ENCODE measurements at regions not wholly inside any gene's neighbourhood (a gene's known extent, or its start where the extent isn't known, plus 50 kb on each side); places are given as distances from the start of the nearest gene placed in this dataset.

- Histone ChIP-seq H3K9me3 (no peaks in the 10 kb centered on the region), H3K4me2 (no peak overlapping the region), H3K4me3 (no peak overlapping the region), H3K4me1 (no peaks in the 10 kb centered on the region), H3K27ac (no peak overlapping the region)
- WGBS (ENCODE audit: missing lambda C conversion rate): 20% methylated on average over 1 of the region's 1 CpG
- no peak for DNase-seq (ENCODE audit: low read depth in 1 of 2, low spot score in 1 of 2)
- ATAC-seq: no peak
- FAIRE-seq: no peak
- ChIA-PET CTCF (no interaction called here), POLR2A (no interaction called here)
- TF ChIP-seq HMGXB4 (CRISPR knock-in tag; IDR thresholded peaks at IDR 0.05; ENCODE audit: borderline replicate concordance): no peak
- TF ChIP-seq ESRRA (IDR thresholded peaks at IDR 0.05; ENCODE audit: borderline replicate concordance, low read length): no peak
- TF ChIP-seq ZSCAN20 (CRISPR knock-in tag; IDR thresholded peaks at IDR 0.05): no peak
- no peak for TF ChIP-seq POLR2AphosphoS2 (conservative IDR thresholded peaks at IDR 0.05; ENCODE audit: low read length)
- no peak for TF ChIP-seq MAFK (IDR thresholded peaks at IDR 0.05; ENCODE audit: partially characterized antibody)
- TF ChIP-seq ZFP36 (IDR thresholded peaks at IDR 0.05; ENCODE audit: borderline replicate concordance, partially characterized antibody): no peak
- no peak for TF ChIP-seq ATOH8 (CRISPR knock-in tag; IDR thresholded peaks at IDR 0.05; ENCODE audit: low read depth)
These were observed 176.1 kb downstream of the TXNL1 start for GRCh38 chr18:56462276-56462675.

GRCh38 chr18:56461151-56461550, 177.2 kb downstream of the TXNL1 start:
- TF ChIP-seq CEBPB (IDR thresholded peaks at IDR 0.05): no peak
- TF ChIP-seq KDM1A (IDR thresholded peaks at IDR 0.05; ENCODE audit: low read depth): no peak
- TF ChIP-seq E2F6 (IDR thresholded peaks at IDR 0.05; ENCODE audit: borderline replicate concordance, low read depth): no peak
- TF ChIP-seq GATA3 (IDR thresholded peaks at IDR 0.05; ENCODE audit: borderline replicate concordance): no peak
- no peak for TF ChIP-seq MYC (IDR thresholded peaks at IDR 0.05; ENCODE audit: borderline replicate concordance, low read length)
- POLR2A ChIA-PET: no interaction called here

GRCh38 chr18:56460581-56460980, 177.8 kb downstream of the TXNL1 start:
- ChIA-PET CTCF (no interaction called here), POLR2A (no interaction called here)
- no peaks in the 10 kb centered on the region for H3K4me1 ChIP-seq
- H3K9me3 ChIP-seq: no peaks in the 10 kb centered on the region
- no peak overlapping the region for H3K27ac ChIP-seq
- H3K4me3 ChIP-seq: no peak overlapping the region
- FAIRE-seq (no peak), DNase-seq (ENCODE audit: low read depth in 1 of 2, low spot score in 1 of 2) (no peak), ATAC-seq (no peak)
- 32% methylated on average over 3 of the region's 3 CpGs for WGBS (ENCODE audit: missing lambda C conversion rate)
- TF ChIP-seq CHD2 (IDR thresholded peaks at IDR 0.05; ENCODE audit: low read length, partially characterized antibody): no peak
- TF ChIP-seq ESRRA (IDR thresholded peaks at IDR 0.05; ENCODE audit: borderline replicate concordance, low read length): no peak
- no peak for TF ChIP-seq SREBF2 (IDR thresholded peaks at IDR 0.05)
- no peak for TF ChIP-seq MAFK (IDR thresholded peaks at IDR 0.05; ENCODE audit: partially characterized antibody)
- no peak for TF ChIP-seq RARB (CRISPR knock-in tag; IDR thresholded peaks at IDR 0.05)
- no peak for TF ChIP-seq HOXB13 (CRISPR knock-in tag; IDR thresholded peaks at IDR 0.05; ENCODE audit: low read depth)
- no peak for TF ChIP-seq MYC (IDR thresholded peaks at IDR 0.05; ENCODE audit: borderline replicate concordance, low read length)
- TF ChIP-seq CBX8 (IDR thresholded peaks at IDR 0.05): no peak
- no peak for TF ChIP-seq CBX2 (IDR thresholded peaks at IDR 0.05; ENCODE audit: borderline replicate concordance, low read depth)
- no peak for TF ChIP-seq NPAS2 (CRISPR knock-in tag; IDR thresholded peaks at IDR 0.05; ENCODE audit: borderline replicate concordance)
- no peak for TF ChIP-seq ATOH8 (CRISPR knock-in tag; IDR thresholded peaks at IDR 0.05; ENCODE audit: low read depth)
- TF ChIP-seq USF2 (IDR thresholded peaks at IDR 0.05): no peak
- TF ChIP-seq FOXS1 (CRISPR knock-in tag; IDR thresholded peaks at IDR 0.05): no peak
- TF ChIP-seq HOXB5 (CRISPR knock-in tag; IDR thresholded peaks at IDR 0.05): no peak
- TF ChIP-seq HOXA7 (CRISPR knock-in tag; IDR thresholded peaks at IDR 0.05): no peak
- TF ChIP-seq FOSB (CRISPR knock-in tag; IDR thresholded peaks at IDR 0.05): no peak
- TF ChIP-seq HDAC2 (IDR thresholded peaks at IDR 0.05): no peak
- H3K4me2 ChIP-seq: no peak overlapping the region

More at GRCh38 chr18:56461151-56461550, 177.2 kb downstream of the TXNL1 start:
- CTCF ChIA-PET: no interaction called here
- Histone ChIP-seq H3K27ac (no peak overlapping the region), H3K4me1 (no peaks in the 10 kb centered on the region), H3K9me3 (no peaks in the 10 kb centered on the region), H3K4me3 (no peak overlapping the region), H3K4me2 (no peak overlapping the region)
- ATAC-seq: no peak
- FAIRE-seq: no peak
- 0% methylated on average over 1 of the region's 1 CpG for WGBS (ENCODE audit: missing lambda C conversion rate)
- DNase-seq (ENCODE audit: low read depth in 1 of 2, low spot score in 1 of 2): no peak
